IPS-NIHi7 (cell line): ENCODE measurements at regions not wholly inside any gene's neighbourhood (a gene's known extent, or its start where the extent isn't known, plus 50 kb on each side); places are given as distances from the start of the nearest gene placed in this dataset.
"Not testable (repeated sequence)": the region's sequence is repeated elsewhere in the genome, so short reads cannot be mapped to it uniquely, and the experiment has no call there.

Experiments
- DNase-seq: peaks from one replicate; pipeline ENCODE4 v3.0.0; 2012; ENCODE audit warnings: mixed read lengths; ENCODE audit errors: extremely low spot score

DNA sequence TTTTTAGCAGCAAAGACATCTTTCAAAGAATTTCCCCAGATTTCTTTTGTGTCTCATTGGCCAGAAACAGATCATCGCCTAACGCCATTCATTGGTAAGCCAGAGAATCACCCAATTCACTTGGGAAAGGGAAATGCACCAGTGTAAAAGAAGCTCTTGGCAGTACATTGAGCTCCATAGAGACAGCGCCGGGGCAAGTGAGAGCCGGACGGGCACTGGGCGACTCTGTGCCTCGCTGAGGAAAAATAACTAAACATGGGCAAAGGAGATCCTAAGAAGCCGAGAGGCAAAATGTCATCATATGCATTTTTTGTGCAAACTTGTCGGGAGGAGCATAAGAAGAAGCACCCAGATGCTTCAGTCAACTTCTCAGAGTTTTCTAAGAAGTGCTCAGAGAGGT, 630.6 kb upstream of the ZNF385D start:
- DNase-seq, result not testable (repeated sequence)

- no peak for DNase-seq
These were observed 632.3 kb upstream of the ZNF385D start for GRCh38 chr3:22383285-22383684.

DNA sequence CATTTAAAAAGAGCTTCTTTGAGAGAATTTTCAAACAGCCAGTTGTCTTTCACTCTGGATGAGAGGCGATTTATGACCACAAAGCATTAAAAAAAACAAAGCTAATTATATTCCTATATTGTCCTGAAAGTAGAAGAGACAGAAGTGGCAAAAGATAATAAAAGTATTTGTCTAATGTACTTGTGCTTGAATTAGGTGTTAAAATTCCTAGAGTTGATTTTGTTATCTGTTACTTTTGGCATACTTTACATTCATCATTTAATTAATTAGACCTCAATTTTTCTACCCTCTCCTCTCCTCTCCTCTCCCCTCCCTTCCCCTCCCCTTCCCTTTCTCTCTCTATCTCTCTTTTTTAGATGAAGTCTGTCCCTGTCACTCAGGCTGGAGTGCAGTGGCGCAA, 635.1 kb upstream of the ZNF385D start:
- DNase-seq, result no peak

DNA sequence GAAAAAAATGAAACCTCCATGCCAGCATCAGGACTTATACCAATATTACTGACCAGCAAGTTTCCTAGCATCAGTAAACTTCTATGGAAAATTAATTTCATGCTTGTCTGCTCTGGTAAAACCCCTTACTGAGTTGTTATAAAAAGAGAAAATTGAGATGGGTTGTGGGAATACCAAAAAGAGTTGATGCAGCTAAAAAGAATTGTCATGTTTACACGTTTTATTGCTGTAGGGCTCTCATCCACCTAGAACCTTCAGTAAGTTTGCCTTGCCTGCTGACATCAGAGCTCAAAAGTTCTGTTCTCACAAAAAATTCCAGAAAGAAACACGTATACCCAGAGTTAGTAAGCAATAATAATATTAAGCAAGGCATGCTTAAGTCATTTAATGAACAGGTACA, 641.3 kb upstream of the ZNF385D start:
- no peak for DNase-seq

- no peak for DNase-seq
These were observed 641.8 kb upstream of the ZNF385D start for GRCh38 chr3:22392859-22393258.

DNA sequence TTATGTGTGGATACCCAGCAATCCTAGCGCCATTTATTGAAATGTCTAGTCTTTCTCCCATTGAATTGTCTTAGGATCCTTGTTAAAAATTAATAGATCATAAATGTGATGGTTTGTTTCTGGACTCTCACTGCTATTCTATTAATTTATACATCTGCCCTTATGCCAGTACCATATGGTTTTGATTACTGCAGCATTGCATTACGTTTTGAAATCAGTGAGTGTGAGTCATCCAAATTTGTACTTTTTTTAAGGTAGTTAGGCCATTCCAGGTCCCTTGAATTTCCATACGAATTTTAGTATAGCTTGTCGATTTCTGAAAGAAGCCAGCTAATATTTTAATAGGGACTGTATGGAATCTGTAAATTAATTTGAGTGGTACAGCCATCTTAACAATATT, 648.6 kb upstream of the ZNF385D start:
- DNase-seq, result no peak

DNA sequence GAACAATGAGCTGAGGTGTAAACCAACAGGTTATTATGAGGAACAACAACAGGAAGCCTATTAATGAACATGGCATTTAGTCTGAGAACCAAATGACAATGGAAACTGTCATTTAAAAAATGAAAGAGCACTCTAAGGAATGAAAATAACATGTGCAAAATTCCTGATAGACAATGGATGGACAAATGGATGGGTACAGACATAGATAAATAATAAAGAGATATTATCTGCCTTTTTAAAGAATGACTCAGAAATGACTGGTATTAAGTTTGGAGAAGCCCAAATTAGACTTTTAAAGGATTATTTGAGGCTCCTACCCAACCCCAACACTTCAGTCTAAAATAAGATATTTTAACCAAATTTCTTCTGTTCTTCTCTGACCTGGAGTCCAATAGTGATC, 650.5 kb upstream of the ZNF385D start:
- no peak for DNase-seq

GRCh38 chr3:22414239-22414638, 663.2 kb upstream of the ZNF385D start:
- DNase-seq, result no peak

DNA sequence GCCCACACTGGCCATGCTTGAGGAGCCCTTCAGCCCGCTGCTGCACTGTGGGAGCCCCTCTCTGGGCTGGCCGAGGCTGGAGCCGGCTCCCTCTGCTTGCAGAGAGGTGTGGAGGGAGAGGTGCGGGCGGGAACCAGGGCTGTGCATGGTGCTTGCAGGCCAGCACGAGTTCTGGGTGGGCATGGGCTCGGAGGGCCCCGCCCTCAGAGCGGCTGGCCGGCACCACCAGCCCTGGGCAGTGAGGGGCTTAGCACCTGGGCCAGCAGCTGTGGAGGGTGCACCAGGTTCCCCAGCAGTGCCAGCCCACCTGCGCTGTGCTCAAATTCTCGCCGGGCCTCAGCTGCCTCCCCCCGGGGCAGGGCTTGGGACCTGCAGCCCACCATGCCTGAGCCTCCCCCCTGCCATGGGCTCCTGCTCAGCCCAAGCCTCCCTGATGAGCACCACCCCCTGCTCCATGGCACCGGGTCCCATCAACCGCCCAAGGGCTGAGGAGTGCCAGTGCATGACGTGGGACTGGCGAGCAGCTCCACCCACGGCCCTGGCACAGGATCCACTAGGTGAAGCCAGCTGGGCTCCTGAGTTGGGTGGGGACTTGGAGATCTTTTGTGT, 665.9 kb upstream of the ZNF385D start:
- not testable (repeated sequence) for DNase-seq

DNA sequence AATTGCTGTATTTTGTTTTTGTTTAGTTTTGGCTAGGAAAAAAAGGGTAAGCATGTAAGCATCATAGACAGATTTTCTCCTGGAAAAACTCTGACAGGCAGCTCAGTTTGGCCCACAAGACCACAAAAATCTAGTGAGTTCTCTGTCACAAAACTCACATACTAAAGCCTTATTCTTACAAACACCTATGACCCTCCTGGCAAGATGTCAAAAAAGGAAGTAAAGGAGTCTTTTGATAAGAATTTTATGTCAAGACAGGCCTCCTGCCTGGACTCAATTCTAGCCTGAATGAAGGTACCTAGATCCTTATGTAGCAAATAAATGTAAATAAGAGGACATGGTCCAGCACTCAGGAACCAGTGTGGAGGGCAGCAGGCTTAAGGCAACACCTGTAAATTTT, 668.3 kb upstream of the ZNF385D start:
- DNase-seq, result no peak

- DNase-seq, result no peak
These were observed 670.6 kb upstream of the ZNF385D start for GRCh38 chr3:22421589-22421988.

DNA sequence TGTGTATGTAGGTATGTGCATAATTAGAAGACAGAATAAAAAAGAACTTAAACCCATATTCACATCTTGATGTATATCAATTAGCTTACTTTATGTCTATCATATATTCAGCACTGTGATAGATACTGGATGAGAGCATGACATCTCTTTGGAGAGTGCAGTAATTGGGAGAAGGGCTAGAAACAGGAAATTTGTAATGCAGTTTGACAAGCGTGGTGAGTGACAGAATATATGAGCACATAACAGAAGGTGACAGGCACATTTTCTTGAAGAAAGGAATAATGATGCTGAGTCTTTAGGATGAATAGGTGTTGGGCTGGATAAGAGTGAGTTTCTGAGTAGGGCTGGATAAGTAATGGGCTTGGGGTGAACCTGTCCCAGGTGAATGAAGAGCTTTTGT, 680.3 kb upstream of the ZNF385D start:
- no peak for DNase-seq

- no peak for DNase-seq
These were observed 688.6 kb upstream of the ZNF385D start for GRCh38 chr3:22439626-22440025.

DNA sequence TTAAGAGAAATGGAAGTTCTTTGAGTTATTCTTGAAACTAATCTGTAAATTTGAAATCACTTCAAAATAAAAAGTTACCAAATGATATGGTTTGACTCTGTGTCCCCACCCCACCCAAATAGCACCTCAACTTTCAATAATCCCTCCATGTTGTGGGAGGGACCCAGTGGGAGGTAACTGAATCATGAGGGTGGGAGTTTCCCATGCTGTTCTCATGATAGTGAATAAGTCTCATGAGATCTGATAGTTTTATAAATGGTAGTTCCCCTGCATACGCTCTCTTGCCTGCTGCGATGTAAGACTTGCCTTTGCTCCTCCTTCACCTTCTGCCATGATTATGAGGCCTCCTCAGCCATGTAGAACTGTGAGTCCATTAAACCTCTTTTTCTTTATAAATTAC, 690.7 kb upstream of the ZNF385D start:
- DNase-seq, result no peak

- no peak for DNase-seq
These were observed 692.7 kb upstream of the ZNF385D start for GRCh38 chr3:22443571-22444233.

GRCh38 chr3:22445336-22445735, 694.3 kb upstream of the ZNF385D start:
- DNase-seq, result not testable (repeated sequence)

DNA sequence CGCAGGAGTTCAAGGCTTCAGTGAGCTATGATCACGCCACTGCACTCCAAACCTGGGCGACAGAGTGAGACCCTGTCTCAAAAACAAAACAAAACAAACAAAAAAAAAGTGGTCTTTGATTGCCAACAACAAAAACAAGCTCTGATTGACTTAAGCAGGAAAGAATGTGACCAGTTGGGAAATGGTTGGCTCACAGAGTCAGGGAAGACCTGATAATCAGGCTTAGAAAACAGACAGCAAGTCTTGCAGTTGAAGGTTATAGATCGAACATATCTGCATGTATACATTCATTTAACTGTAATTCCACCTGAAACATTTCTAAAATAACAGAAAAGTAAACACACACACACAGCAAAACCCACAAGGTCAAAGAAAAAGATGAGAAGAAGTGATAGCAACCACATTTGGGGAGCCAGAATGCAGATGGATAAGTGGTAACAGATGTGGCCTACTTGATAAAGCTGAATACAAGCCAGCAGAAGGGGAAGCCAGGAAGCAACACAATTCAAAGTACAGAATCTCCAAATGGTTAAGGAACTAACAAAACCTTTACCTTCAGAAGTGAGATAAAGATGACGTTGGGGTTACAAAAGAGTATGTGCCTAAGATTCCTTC, 699.9 kb upstream of the ZNF385D start:
- no peak for DNase-seq

GRCh38 chr3:22451501-22451900, 700.5 kb upstream of the ZNF385D start:
- no peak for DNase-seq

GRCh38 chr3:22453906-22454535, 703.0 kb upstream of the ZNF385D start:
- no peak for DNase-seq

DNA sequence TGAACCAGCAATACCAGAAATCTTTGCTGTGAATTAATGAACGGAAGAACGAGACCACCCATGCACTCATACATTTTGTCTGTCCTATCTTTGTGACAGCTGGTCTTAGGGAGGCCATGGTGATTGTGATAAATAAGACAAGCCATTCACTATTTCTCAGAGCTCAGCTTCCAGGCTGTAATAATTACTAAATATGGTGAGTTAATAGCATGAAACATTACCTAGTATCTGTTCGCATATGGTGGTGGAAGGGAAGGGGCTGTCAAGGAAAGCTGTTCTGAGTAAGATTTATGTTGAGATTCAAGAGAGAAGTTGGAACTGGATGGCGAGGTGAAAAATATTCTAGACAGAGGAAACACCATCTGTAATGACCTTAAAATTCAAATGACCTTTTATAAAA, 719.0 kb upstream of the ZNF385D start:
- DNase-seq, result no peak

DNA sequence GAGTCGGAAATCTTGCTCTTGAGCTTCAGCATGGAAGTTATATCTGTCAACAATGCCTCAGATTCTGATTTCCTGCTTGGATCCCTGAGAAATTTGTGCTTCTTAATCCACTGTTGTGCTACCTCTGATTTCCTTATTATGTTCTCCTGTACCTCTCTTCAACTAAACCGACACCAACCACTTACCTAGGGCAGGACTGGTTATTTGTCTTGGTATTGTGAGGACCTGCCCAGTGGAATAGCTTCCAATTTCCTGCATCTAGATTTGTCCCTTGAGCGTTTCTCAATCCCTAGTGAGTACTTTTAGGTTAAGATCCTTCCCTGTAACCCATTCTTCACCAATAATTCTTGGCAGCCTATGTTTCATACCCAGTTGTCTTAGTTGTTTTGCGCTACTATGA, 720.5 kb upstream of the ZNF385D start:
- DNase-seq, result no peak

GRCh38 chr3:22474706-22475445, 723.9 kb upstream of the ZNF385D start:
- DNase-seq, result no peak
